LNCaP clone FGC (cell line): ENCODE measurements at regions not wholly inside any gene's neighbourhood (a gene's known extent, or its start where the extent isn't known, plus 50 kb on each side); places are given as distances from the start of the nearest gene placed in this dataset.

Experiments
- DNase-seq: peaks from one replicate; pipeline ENCODE4 v3.0.0-alpha.2; 2011; ENCODE audit warnings: low read depth
- H3K4me3 ChIP-seq: 2 replicates; pipeline ENCODE4 v1.5.1; 2011; ENCODE audit warnings: mild to moderate bottlenecking, low read depth, low read length, control low read depth
- TF ChIP-seq, protein P1 (sequence below): IDR thresholded peaks from 2 replicates; pipeline ENCODE4 v1.5.1; 2012; ENCODE audit warnings: mild to moderate bottlenecking; ENCODE audit not compliant: control insufficient read depth, insufficient read depth; ENCODE audit errors: extremely low read depth

DNA sequence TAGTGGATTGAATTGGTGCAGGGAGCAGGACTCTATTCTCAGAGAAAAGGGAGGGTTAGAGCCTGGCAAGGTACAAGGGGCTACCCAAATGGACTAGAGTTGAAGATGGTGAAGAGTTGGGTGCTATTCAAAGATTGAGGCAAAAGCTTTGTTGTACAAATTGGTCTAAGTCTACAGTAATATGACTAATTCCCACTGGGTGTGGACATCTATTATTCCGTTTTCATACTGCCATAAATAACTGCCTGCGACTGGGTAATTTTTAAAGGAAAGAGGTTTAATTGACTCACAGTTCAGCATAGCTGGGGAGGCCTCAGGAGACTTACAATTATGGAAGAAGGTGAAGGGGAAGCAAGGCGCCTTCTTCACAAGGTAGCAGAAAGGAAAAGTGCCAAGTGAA lies 266.3 kb downstream of the TPBG start:
- TF ChIP-seq, protein P1, sequence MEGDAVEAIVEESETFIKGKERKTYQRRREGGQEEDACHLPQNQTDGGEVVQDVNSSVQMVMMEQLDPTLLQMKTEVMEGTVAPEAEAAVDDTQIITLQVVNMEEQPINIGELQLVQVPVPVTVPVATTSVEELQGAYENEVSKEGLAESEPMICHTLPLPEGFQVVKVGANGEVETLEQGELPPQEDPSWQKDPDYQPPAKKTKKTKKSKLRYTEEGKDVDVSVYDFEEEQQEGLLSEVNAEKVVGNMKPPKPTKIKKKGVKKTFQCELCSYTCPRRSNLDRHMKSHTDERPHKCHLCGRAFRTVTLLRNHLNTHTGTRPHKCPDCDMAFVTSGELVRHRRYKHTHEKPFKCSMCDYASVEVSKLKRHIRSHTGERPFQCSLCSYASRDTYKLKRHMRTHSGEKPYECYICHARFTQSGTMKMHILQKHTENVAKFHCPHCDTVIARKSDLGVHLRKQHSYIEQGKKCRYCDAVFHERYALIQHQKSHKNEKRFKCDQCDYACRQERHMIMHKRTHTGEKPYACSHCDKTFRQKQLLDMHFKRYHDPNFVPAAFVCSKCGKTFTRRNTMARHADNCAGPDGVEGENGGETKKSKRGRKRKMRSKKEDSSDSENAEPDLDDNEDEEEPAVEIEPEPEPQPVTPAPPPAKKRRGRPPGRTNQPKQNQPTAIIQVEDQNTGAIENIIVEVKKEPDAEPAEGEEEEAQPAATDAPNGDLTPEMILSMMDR, result no peak
- no peak for DNase-seq

DNA sequence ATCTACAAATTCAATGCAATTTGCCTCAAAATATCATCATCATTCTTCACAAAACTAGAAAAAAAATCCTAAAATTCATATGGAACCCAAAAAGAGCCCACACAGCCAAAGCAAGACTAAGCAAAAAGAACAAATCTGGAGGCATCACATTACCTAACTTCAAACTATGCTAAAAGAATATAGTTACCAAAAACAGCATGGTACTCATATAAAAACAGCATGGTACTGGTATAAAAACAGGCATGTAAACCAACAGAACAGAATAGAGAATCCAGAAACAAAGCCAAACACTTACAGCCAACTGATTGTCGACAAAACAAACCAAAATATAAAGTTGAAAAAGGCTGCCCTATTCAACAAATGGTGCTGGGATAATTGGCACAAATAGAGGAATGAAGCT lies 278.1 kb downstream of the TPBG start:
- H3K4me3 ChIP-seq, result no peak overlapping the region
- TF ChIP-seq, protein P1, result no peak
- no peak for DNase-seq

More for the DNA sequence above, 266.3 kb downstream of the TPBG start:
- no peak overlapping the region for H3K4me3 ChIP-seq

DNA sequence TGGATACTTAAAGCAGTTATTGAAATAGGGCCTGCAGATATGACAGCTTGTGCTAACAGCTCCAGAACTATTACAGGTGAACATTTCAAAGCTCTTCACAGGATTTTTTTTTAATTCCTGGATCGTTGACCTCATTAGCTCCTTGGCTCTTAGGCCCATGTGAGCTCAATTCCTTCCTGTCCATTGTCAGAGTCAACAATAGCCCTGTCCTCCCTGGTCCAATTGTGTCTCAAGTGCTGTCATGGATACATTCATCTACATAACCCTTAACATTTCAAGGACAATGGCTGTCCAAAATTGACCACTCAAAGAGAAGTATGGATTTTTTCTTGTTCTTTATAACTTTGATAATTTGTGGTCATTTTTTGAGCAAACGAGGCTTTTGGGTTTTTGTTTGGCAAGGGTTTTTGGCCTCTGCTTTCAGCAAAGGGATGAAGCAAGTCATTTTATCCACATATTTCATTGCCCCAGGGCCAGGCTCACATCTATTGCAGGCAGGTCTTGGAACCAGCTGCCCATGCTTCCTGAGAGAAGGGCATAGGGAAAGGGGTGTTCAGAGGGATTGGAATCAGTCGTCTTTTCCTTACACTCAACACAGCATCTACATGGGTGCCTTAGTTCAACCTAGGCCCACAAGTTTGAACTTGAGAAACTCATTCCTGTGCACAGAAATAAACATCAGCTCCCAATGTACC lies 282.1 kb downstream of the TPBG start:
- DNase-seq, result no peak
- TF ChIP-seq, protein P1, result no peak
- H3K4me3 ChIP-seq, result no peak overlapping the region

DNA sequence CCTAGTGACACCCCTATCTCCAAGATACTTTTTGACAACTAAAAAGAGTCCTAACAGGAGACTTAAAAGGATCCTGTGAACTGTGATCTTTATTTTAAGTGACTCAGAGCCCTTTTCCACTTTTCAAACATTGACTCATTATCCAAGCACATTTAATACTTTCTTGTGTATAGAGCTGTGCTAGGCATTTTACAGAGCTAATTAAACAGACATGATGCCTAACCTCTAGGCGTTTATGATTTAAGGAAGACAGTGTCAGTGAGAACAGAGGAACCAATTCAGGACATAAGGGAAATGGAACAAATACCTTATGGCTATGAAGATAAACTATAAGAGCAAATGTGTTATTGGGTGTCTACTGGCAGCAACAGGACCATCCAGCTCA lies 282.6 kb downstream of the TPBG start:
- TF ChIP-seq, protein P1, result no peak
- no peak overlapping the region for H3K4me3 ChIP-seq
- DNase-seq, result no peak

DNA sequence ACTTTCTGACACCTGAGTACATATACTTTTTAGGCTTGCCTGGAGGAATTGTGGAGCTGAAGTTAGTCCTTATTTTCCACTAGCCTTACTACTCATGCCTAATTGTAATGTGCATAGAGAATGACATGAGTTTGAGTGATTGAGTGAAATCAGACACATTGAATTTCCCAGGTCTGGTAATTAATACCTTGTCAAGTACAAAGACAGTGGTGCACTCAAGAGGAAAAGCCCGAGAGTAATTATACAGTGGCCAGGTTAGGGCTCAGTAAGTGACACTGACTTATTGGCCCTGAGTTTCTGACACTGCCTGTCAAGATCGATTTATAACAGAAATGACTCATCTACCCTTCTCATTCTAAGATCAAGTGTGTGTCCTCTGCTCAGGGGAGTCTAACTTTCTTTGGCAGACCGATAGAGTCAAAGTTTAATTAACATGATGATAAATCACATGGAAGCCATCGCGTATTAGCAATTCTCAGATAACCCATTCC lies 288.3 kb downstream of the TPBG start:
- no peak for DNase-seq
- TF ChIP-seq, protein P1, result no peak
- H3K4me3 ChIP-seq, result no peak overlapping the region

DNA sequence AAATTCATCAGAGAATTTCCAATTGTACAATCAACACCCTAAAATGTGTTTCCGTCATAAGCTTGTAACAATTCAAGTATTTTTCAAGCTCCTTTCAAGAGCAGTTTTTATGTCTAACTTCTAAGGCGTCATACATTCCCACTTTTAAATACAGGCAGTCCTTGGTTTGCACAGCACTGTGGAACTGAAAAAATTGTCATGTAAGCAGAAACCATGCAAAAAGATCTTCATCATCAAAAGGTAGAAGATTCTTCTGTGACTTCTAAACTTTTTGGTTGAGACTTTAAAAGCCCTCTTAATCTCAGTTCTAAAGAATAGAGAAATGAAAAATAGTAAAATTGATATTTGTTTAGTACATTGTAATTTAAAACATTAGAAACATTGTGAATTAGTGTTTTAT lies 315.6 kb downstream of the TPBG start:
- no peak for DNase-seq
- TF ChIP-seq, protein P1, result no peak
- H3K4me3 ChIP-seq, result no peak overlapping the region

DNA sequence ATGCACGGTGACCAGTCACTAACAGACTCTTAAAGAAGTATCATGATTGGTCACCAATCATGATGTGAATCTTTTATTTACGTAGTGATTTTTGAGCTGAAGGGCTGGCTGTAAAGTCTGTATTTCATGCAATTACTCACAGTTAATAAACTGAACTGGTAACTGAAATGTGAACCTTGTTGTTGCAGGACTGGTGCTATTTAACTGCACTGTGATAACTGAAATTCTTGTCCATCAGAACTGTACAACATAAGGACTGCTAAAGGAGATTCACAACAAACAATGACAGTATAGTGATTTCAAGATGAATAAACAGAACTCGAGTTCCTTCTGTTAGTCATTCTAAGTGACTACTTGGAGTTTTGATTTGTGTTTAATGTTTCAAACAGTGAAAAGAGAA lies 316.6 kb downstream of the TPBG start:
- DNase-seq, result no peak
- TF ChIP-seq, protein P1, result no peak
- H3K4me3 ChIP-seq, result no peak overlapping the region
